Fibroblast of the conjunctiva (primary cell): ENCODE measurements at regions not wholly inside any gene's neighbourhood (a gene's known extent, or its start where the extent isn't known, plus 50 kb on each side); places are given as distances from the start of the nearest gene placed in this dataset.

Source experiments
- DNase-seq: peaks from one replicate; pipeline ENCODE4 v3.0.0-alpha.2; 2010; ENCODE audit warnings: low read depth

GRCh38 chr9:118414676-118415075 is 710.5 kb downstream of the TLR4 start:
- DNase-seq, result no peak

- DNase-seq, result no peak
These were observed 714.8 kb downstream of the TLR4 start for GRCh38 chr9:118418887-118419565.

GRCh38 chr9:118419676-118420075 is 715.5 kb downstream of the TLR4 start:
- DNase-seq, result no peak

GRCh38 chr9:118422508-118422907 is 718.3 kb downstream of the TLR4 start:
- DNase-seq, result no peak

- DNase-seq, result no peak
These were observed 718.8 kb downstream of the TLR4 start for GRCh38 chr9:118423021-118423420.

- no peak for DNase-seq
These were observed 719.5 kb downstream of the TLR4 start for GRCh38 chr9:118423721-118424120.

- no peak for DNase-seq
These were observed 722.6 kb downstream of the TLR4 start for GRCh38 chr9:118426772-118427171.

- no peak for DNase-seq
These were observed 734.6 kb downstream of the TLR4 start for GRCh38 chr9:118438810-118439209.

GRCh38 chr9:118439441-118439840 is 735.2 kb downstream of the TLR4 start:
- DNase-seq, result no peak

GRCh38 chr9:118444403-118444802 is 740.2 kb downstream of the TLR4 start:
- no peak for DNase-seq

- no peak for DNase-seq
These were observed 742.9 kb downstream of the TLR4 start for GRCh38 chr9:118446943-118447639.

GRCh38 chr9:118449554-118449953 is 745.4 kb downstream of the TLR4 start:
- no peak for DNase-seq

- no peak for DNase-seq
These were observed 751.1 kb downstream of the TLR4 start for GRCh38 chr9:118455259-118455658.

GRCh38 chr9:118455788-118456187 is 751.6 kb downstream of the TLR4 start:
- no peak for DNase-seq

- DNase-seq, result no peak
These were observed 753.2 kb downstream of the TLR4 start for GRCh38 chr9:118457171-118458000.

- DNase-seq, result no peak
These were observed 755.7 kb downstream of the TLR4 start for GRCh38 chr9:118459913-118460312.

- DNase-seq, result no peak
These were observed 759.2 kb downstream of the TLR4 start for GRCh38 chr9:118463419-118463818.

- DNase-seq, result no peak
These were observed 769.3 kb downstream of the TLR4 start for GRCh38 chr9:118473521-118473920.

GRCh38 chr9:118478752-118479151 is 774.5 kb downstream of the TLR4 start:
- no peak for DNase-seq

- no peak for DNase-seq
These were observed 778.1 kb downstream of the TLR4 start for GRCh38 chr9:118482306-118482705.

- no peak for DNase-seq
These were observed 779.5 kb downstream of the TLR4 start for GRCh38 chr9:118483677-118484076.

- DNase-seq, result no peak
These were observed 799.0 kb downstream of the TLR4 start for GRCh38 chr9:118503236-118503635.

GRCh38 chr9:118510711-118511110 is 806.5 kb downstream of the TLR4 start:
- no peak for DNase-seq
